Osteocyte (in vitro differentiated cells): ENCODE measurements at regions not wholly inside any gene's neighbourhood (a gene's known extent, or its start where the extent isn't known, plus 50 kb on each side); places are given as distances from the start of the nearest gene placed in this dataset.
A peak's percentile ranks its signal among the peaks of the same experiment; 100 is the strongest.

ENCODE experiments used
- DNase-seq: peaks from one replicate; pipeline ENCODE4 v3.0.0; 2021; ENCODE audit warnings: mixed read lengths; ENCODE audit not compliant: unreplicated experiment; ENCODE audit errors: extremely low spot score
- H3K27ac Mint-ChIP-seq: one replicate; pipeline ENCODE4 v1.8.0; 2021; ENCODE audit warnings: mild to moderate bottlenecking, mixed read lengths; ENCODE audit not compliant: unreplicated experiment
- H3K27me3 Mint-ChIP-seq: one replicate; pipeline ENCODE4 v1.8.0; 2021; ENCODE audit warnings: mixed read lengths; ENCODE audit not compliant: unreplicated experiment
- H3K36me3 Mint-ChIP-seq: one replicate; pipeline ENCODE4 v1.8.0; 2021; ENCODE audit warnings: mixed read lengths; ENCODE audit not compliant: unreplicated experiment
- H3K4me1 Mint-ChIP-seq: one replicate; pipeline ENCODE4 v1.8.0; 2021; ENCODE audit warnings: mixed read lengths; ENCODE audit not compliant: unreplicated experiment
- H3K4me3 Mint-ChIP-seq: one replicate; pipeline ENCODE4 v1.8.0; 2021; ENCODE audit warnings: mild to moderate bottlenecking, moderate library complexity, mixed read lengths; ENCODE audit not compliant: unreplicated experiment
- H3K9me3 Mint-ChIP-seq: one replicate; pipeline ENCODE4 v1.8.0; 2021; ENCODE audit warnings: mixed read lengths; ENCODE audit not compliant: unreplicated experiment
- TF ChIP-seq, protein P1 (sequence below): fragments of 200-600 bp; sonication (generic); IDR thresholded peaks from 2 replicates; pipeline ENCODE4 v1.5.0; 2021; ENCODE audit warnings: antibody characterized with exemption, mild to moderate bottlenecking, moderate library complexity

DNA sequence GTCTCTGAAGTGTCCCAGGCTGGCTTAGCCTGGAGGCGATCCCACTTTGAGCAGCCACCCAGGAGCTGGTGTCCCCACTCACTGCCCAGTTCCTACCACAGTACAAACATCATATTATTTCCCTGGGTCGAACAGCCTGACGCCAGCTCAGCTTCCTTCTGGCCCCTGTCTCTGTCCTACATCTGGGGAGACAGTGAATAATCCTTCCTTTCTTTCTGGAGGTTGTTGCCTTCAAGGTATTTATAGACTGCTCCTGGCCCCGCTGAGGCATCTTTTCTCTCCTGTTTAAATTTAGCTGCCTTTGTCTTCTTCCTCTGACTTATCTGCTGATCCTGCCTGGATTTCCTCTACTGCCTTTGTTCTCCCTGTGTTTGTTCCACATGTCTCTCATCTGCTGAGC lies 56.8 kb upstream of the LRRC55 start:
- DNase-seq = no peak
- Mint-ChIP-seq H3K4me1 (no peaks in the 10 kb centered on the region), H3K36me3 (no peaks in the 10 kb centered on the region)

DNA sequence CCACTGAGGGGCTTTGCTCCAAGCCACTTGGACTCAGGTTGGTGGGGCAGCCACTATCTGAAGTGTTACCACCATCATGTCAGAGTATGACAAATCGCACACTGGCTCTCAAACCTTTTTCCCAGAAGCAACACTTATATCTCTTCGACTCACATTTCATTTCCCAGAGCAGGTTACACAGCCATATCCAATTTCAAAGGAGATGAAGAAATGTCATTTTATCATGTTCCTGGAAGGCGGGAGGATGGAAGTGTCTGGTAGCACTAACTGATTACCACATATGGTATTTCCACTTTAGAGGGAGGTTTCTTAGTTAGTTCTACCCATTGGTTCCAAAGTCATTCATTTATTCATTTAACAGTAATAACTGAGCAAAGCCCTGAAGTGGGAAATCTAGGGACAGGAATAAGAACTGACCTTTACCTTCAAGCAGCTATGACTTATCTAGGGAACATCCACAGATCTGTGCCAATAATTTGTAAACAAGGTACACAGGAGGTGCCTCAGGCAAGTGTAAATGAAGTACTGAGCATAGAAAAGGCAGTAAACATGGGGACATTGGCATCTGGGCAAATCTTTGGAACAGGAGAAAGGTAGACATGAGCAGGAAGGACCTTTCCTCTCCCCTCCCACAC lies 54.9 kb upstream of the LRRC55 start:
- no peak overlapping the region for H3K27ac Mint-ChIP-seq
- H3K9me3 Mint-ChIP-seq = no peaks in the 10 kb centered on the region
- no peaks in the 10 kb centered on the region for H3K4me1 Mint-ChIP-seq
- no peak for DNase-seq
- no peaks in the 10 kb centered on the region for H3K36me3 Mint-ChIP-seq
- H3K4me3 Mint-ChIP-seq = no peak overlapping the region
- peaks cover 41% of the 10 kb centered on the region for H3K27me3 Mint-ChIP-seq
- TF ChIP-seq, protein P1, sequence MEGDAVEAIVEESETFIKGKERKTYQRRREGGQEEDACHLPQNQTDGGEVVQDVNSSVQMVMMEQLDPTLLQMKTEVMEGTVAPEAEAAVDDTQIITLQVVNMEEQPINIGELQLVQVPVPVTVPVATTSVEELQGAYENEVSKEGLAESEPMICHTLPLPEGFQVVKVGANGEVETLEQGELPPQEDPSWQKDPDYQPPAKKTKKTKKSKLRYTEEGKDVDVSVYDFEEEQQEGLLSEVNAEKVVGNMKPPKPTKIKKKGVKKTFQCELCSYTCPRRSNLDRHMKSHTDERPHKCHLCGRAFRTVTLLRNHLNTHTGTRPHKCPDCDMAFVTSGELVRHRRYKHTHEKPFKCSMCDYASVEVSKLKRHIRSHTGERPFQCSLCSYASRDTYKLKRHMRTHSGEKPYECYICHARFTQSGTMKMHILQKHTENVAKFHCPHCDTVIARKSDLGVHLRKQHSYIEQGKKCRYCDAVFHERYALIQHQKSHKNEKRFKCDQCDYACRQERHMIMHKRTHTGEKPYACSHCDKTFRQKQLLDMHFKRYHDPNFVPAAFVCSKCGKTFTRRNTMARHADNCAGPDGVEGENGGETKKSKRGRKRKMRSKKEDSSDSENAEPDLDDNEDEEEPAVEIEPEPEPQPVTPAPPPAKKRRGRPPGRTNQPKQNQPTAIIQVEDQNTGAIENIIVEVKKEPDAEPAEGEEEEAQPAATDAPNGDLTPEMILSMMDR = no peak

More for the DNA sequence above, 56.8 kb upstream of the LRRC55 start:
- Mint-ChIP-seq H3K9me3 (no peaks in the 10 kb centered on the region), H3K27me3 (peaks cover 37% of the 10 kb centered on the region), H3K4me3 (no peak overlapping the region), H3K27ac (no peak overlapping the region)
- TF ChIP-seq, protein P1 = no peak

DNA sequence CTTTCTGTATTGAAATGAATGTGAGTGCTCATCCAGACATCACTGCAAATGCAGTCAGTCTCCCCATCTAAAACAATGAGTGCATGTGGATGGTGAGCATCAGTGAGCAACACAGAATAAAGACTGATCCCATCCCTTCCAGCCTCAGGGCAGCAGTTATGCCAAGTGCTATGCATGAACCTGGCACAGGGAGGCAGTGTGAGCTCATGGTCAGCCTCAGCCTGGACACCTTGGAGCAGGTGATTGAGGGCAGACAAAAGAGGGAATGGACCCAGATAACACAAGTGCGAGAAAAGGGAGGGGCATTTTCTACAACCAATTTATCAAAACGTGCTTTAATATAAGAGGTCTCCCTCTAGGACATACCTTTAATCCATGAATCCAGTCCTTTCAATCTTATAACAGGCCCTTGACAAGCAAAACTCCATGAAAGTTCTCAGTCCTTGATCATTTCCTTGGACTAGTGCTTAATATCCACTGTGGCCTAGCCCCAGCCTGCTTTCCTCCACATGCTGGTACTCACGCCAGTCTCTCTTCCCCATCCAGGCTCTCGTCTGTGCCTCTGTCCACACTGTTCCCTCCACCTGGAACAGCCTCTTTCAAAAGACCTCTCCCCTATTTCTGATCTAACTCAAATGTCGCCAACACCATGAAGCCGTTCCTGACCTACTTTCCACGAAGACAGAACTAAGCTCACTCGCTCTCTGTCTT lies 50.5 kb upstream of the LRRC55 start:
- Mint-ChIP-seq H3K4me3 (no peak overlapping the region), H3K9me3 (no peaks in the 10 kb centered on the region), H3K36me3 (no peaks in the 10 kb centered on the region), H3K4me1 (no peaks in the 10 kb centered on the region), H3K27ac (no peak overlapping the region), H3K27me3 (peaks cover 21% of the 10 kb centered on the region)
- TF ChIP-seq, protein P1 = peak; percentile 43
- no peak for DNase-seq
